ENCODE measurements at regions not wholly inside any gene's neighbourhood (a gene's known extent, or its start where the extent isn't known, plus 50 kb on each side); places are given as distances from the start of the nearest gene placed in this dataset.
A peak's percentile ranks its signal among the peaks of the same experiment; 100 is the strongest.

GRCh38 chr9:89655990-89656657, 51.3 kb downstream of the GADD45G start:
- DNase-seq = no peak

- no peak for DNase-seq
These were observed 52.5 kb downstream of the GADD45G start for GRCh38 chr9:89657295-89657694.

GRCh38 chr9:89657765-89658164, 53.0 kb downstream of the GADD45G start:
- no peak for DNase-seq

- no peak for DNase-seq
These were observed 53.6 kb downstream of the GADD45G start for GRCh38 chr9:89658401-89658800.

GRCh38 chr9:89658931-89659330, 54.1 kb downstream of the GADD45G start:
- no peak for DNase-seq

GRCh38 chr9:89659473-89659872, 54.7 kb downstream of the GADD45G start:
- DNase-seq = no peak

- no peak for DNase-seq
These were observed 55.3 kb downstream of the GADD45G start for GRCh38 chr9:89659891-89660685.

- no peak for DNase-seq
These were observed 56.7 kb downstream of the GADD45G start for GRCh38 chr9:89661391-89661949.

GRCh38 chr9:89661956-89662717, 57.3 kb downstream of the GADD45G start:
- DNase-seq = peak; percentile 13

- no peak for DNase-seq
These were observed 58.2 kb downstream of the GADD45G start for GRCh38 chr9:89662718-89663613.

- no peak for DNase-seq
These were observed 58.8 kb downstream of the GADD45G start for GRCh38 chr9:89663614-89663970.

GRCh38 chr9:89664010-89664409, 59.2 kb downstream of the GADD45G start:
- no peak for DNase-seq

- DNase-seq = no peak
These were observed 60.1 kb downstream of the GADD45G start for GRCh38 chr9:89664896-89665329.

GRCh38 chr9:89666364-89666763, 61.6 kb downstream of the GADD45G start:
- DNase-seq = no peak

- no peak for DNase-seq
These were observed 62.1 kb downstream of the GADD45G start for GRCh38 chr9:89666950-89667349.

- no peak for DNase-seq
These were observed 62.9 kb downstream of the GADD45G start for GRCh38 chr9:89667726-89668125.

- DNase-seq = no peak
These were observed 63.5 kb downstream of the GADD45G start for GRCh38 chr9:89668216-89668865.

GRCh38 chr9:89668866-89669246, 64.0 kb downstream of the GADD45G start:
- no peak for DNase-seq

GRCh38 chr9:89669361-89669842, 64.6 kb downstream of the GADD45G start:
- DNase-seq = no peak

- DNase-seq = no peak
These were observed 65.3 kb downstream of the GADD45G start for GRCh38 chr9:89670114-89670513.

- no peak for DNase-seq
These were observed 66.1 kb downstream of the GADD45G start for GRCh38 chr9:89670801-89671434.

Measured in CD4-positive, alpha-beta T cell treated with Interleukin-10 for 1 hour (primary cell).